ENCODE measurements at regions not wholly inside any gene's neighbourhood (a gene's known extent, or its start where the extent isn't known, plus 50 kb on each side); places are given as distances from the start of the nearest gene placed in this dataset.

DNA sequence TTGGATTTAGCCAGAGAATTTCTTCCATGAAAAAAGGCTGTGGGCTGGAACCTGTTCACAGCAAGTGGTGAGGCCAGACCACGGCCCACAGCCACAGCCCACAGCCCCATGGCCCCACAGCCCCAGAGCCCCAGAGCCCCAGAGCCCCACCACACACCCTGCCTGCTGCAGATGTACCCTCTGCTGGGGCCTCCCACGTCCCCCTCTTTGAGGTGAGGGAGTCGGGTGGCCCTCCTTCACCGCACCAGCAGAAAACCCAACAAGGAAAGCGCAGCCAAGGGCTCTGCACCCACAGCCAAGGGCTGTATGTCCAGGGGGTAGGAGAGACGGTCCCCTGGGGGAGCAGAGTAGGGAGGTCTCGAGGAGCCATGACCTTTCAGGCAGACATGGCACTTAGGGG is 327.5 kb upstream of the DIO3 start:
- TF ChIP-seq EZH2 (IDR thresholded peaks at IDR 0.05; ENCODE audit: insufficient read depth, poor library complexity, severe bottlenecking) (no peak), EZH2phosphoT487 (IDR thresholded peaks at IDR 0.05; ENCODE audit: insufficient read depth, low read depth) (no peak)
